Right renal pelvis (tissue), 4 donors: ENCODE measurements at regions not wholly inside any gene's neighbourhood (a gene's known extent, or its start where the extent isn't known, plus 50 kb on each side); places are given as distances from the start of the nearest gene placed in this dataset.

Experiments
- DNase-seq, 4 donors: peaks; one replicate each; pipeline ENCODE4 v3.0.0-alpha.2; 2013; ENCODE audit warnings: low read depth in 4 of 4, low spot score in 3 of 4, missing footprints in 1 of 4

GRCh38 chr17:79428988-79429387 is 181.9 kb downstream of the RBFOX3 start:
- no peak for DNase-seq

- DNase-seq, result no peak
Measured at GRCh38 chr17:79427621-79428539, 183.0 kb downstream of the RBFOX3 start.

- no peak for DNase-seq
Measured at GRCh38 chr17:79425686-79426085, 185.2 kb downstream of the RBFOX3 start.

GRCh38 chr17:79424471-79425185 is 186.2 kb downstream of the RBFOX3 start:
- DNase-seq, result no peak

GRCh38 chr17:79423811-79424465 is 186.9 kb downstream of the RBFOX3 start:
- DNase-seq, result no peak

GRCh38 chr17:79422236-79422635 is 188.6 kb downstream of the RBFOX3 start:
- DNase-seq, result no peak

- no peak for DNase-seq
Measured at GRCh38 chr17:79420318-79421243, 190.3 kb downstream of the RBFOX3 start.

- DNase-seq, result no peak
Measured at GRCh38 chr17:79417476-79417988, 193.3 kb downstream of the RBFOX3 start.

- DNase-seq, result no peak
Measured at GRCh38 chr17:79415909-79416308, 194.9 kb downstream of the RBFOX3 start.

GRCh38 chr17:79415365-79415764 is 195.5 kb downstream of the RBFOX3 start:
- DNase-seq, result no peak

GRCh38 chr17:79414793-79415211 is 196.0 kb downstream of the RBFOX3 start:
- DNase-seq, result no peak

- no peak for DNase-seq
Measured at GRCh38 chr17:79414063-79414792, 196.6 kb downstream of the RBFOX3 start.

- DNase-seq, result no peak
Measured at GRCh38 chr17:79413611-79414010, 197.2 kb downstream of the RBFOX3 start.

GRCh38 chr17:79412886-79413390 is 197.9 kb downstream of the RBFOX3 start:
- DNase-seq, result no peak

- no peak for DNase-seq
Measured at GRCh38 chr17:79412110-79412509, 198.7 kb downstream of the RBFOX3 start.

GRCh38 chr17:79411419-79411818 is 199.4 kb downstream of the RBFOX3 start:
- no peak for DNase-seq

GRCh38 chr17:79410681-79411080 is 200.2 kb downstream of the RBFOX3 start:
- no peak for DNase-seq

GRCh38 chr17:79408251-79408650 is 202.6 kb downstream of the RBFOX3 start:
- no peak for DNase-seq

- no peak for DNase-seq
Measured at GRCh38 chr17:79407385-79407784, 203.5 kb downstream of the RBFOX3 start.
